Activated CD4-positive, alpha-beta T cell treated with anti-CD3 and anti-CD28 coated beads, Interleukin-2, amount 50 U/mL, for 24 hours (primary cell): ENCODE measurements at regions not wholly inside any gene's neighbourhood (a gene's known extent, or its start where the extent isn't known, plus 50 kb on each side); places are given as distances from the start of the nearest gene placed in this dataset.

Experiments used
- DNase-seq, 2 donors: peaks; one replicate each; pipeline ENCODE4 v3.0.0-alpha.2; 2020; ENCODE audit warnings: low read depth in 1 of 2, low spot score in 1 of 2

DNA sequence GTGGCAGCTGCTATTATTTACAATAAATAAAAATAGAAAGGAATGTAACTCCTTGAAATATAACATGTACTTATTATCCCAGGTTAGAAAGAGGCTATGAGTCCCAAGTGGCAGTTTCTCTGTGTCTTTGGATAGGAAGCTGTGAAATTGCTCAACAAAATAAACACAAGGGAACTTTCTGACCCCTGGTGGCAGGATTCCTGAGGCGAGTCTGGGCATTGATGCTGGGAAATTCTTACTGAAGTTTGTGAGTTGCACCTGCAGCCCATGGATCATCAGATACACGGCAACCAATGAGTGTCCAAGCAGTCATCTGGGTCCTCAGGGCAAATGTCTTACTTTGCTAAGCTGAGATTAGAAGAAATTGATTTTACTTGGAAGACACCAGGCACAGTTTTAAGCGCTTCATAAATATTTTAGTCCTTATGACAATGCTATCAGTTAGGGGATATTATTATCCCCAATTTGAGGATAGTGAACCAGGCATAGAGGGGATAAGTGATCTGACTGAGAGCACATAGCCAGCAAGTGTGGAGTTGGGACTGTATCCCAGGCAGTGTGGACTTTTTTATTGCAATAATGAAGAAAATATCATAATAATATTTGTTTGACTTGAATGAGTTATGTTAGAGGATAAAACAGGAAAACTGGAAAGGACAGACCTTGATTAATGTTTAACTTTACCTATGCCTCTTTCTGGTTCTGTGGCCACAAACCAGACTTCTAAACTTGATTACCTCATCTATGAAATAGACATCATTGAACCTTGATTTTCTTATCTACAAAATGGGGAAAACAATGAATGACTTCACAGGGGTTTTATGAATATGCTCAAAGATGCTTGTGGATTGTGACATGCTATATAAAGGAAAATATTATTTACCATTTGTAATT is 265.5 kb upstream of the ADAMTSL1 start:
- no peak for DNase-seq

DNA sequence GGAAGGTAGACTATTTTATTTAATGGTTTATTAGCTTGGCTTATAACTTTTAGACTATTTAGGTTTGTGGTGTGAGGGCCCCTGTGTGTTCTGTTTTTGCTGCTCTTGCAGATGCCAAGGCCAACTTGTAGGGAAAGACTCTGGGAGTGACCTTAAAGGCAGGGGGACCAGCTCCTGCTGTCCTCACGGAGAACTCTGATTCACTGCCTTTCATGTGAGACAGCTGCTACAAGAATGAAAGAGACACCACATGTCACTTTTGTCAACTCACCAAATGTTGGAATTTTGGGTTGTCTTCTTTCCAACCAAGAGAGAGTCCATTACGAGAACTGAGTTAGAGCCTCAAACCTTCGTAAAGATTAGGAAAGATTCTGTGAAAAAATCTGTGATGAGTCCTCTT is 258.3 kb upstream of the ADAMTSL1 start:
- no peak for DNase-seq

DNA sequence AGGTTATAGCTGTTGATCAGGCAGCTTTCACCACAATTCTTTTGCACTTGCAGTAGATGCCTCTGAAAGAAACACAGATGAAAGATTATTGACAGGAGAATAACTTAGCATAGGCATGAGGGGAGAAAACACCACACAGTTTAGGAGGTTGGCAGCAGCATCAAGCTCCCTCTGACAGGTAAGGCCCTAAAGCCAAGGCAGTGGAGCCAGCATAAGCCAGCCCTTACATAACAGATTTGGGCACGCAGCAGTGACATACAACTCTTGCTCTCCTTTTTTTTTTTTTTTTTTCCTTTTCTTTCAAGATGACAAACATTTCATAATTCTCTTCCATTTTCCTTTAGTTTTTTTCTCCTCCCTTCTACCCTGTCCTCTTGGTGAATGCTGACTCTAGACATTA is 257.6 kb upstream of the ADAMTSL1 start:
- no peak for DNase-seq

DNA sequence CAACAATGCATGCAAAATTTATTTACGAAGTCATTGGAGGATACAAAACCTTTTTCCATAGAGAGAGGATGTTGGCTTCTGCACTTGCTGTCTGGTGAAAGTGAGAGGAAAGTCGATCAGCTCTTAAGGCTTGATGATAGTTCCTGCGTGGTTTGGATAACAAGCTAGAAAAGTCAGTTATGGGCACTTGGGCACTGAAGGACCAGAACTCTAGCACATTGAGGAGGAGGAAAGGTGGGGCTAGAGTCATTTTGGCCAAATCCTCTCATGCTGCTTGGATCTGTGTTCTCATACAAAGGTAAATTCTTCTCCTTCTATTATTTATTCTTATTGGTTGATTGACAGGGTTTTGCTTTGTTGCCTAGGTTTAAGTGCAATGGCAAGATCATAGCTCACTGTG is 245.9 kb upstream of the ADAMTSL1 start:
- DNase-seq: no peak

DNA sequence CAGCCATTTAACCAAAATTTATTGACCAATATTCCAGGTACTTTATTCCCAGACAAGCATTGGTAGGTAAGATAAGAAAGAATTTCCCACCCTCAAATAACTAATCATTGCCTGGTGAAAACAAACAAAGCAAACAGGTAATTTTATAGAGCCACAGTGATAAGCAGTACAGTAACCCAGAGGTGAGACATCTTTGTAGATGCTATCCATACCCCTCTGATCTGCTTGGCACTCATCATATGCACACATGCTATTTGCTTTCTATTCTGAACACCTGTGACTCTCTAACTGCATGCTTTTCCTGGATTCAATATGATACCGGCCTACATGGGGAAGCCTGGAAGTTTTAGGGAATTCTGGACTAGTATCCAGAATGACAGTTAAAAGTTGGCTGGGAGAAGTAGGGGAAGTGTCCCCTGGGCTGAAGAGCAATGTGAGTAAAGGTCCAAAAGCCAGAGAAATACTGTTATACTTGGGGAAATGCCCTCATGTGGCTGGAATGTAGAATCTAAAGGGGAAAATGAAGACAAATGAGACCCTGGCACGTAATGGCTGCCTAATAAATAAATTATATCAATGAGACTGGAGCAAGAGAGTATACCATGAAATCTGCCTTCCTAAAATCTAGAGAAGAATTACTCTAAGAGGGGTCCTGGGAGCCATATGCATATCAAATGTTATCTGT is 243.8 kb upstream of the ADAMTSL1 start:
- no peak for DNase-seq

DNA sequence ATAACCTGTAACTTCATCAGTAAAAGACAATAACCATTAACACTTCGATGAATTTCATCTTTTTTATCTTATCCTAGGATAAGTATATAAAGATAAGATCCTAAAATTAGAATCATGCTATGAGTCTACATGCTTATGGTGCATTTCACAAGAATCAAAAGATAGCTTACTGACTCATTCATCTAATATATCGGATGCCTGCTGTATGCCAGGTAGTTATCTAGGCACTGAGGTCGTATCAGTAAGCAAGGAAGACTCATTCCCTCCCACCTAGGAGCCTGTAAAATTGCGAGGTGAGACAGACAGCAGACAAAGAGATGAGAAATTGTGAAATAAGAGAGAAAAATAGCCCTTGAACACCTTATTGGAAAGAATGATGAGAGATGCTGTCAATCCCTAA is 240.6 kb upstream of the ADAMTSL1 start:
- no peak for DNase-seq

DNA sequence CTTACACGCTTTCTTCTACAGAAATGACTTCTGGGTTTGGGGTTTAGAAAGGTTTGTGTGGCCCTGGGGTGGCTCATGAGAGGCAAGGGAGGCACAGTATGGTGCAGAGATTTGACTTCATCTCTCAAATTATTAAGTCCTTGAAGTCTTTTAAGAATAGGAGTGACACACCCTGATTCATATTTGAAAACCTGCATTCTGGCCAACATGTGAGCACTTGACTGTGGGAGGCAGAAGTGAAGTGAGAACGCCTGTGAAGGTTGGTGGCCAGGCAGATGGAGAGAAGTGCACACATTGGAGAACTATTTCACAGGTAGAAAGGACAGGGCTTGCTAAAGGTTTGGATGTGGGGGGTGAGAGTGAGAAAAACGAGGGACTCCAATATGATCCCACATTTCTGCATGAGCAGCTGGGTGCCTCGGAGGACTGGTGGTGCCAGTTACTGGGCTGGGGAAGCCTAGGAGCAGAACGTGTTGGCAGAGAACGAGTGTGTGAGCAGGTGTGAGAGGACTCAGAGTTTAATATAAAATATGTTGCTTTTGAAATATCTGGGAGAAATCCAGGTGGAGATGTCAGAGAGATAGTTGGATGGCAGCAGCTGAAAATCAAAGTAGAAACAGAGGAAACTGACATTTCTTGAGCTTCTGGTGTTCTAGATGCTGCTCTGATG is 240.0 kb upstream of the ADAMTSL1 start:
- DNase-seq: no peak

DNA sequence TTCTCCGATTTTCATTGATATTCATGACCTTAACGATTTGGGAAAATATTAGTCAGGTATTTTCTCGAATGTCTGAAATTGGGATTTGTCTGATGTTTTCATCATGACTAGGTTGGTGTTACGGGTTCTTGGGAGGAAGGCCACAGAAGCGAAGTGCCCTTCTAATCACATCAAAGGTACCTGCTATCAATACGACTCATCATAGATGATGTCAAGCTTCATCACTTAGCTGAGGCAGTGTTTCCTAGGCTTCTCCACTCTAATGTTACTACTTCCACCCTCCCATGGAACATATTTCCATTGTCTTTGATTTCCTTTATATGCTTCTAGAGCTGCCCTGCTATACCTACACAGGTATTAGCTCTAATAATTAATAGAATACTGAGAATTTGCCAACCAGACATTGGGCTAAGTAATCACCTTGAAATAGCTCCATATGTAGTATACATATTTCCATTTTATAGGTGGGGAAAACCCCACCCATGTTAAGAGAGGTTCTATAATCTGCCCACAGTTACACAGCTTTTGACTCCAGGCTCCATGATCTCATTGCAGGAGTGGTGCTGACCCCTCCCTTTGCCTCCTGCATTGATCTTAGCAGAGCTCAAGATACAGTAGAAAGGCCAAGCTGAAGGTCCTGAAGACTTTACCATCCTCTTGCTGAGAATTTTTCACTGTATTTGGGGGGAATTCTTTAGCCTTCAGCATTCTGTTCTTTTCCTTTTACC is 238.6 kb upstream of the ADAMTSL1 start:
- no peak for DNase-seq

DNA sequence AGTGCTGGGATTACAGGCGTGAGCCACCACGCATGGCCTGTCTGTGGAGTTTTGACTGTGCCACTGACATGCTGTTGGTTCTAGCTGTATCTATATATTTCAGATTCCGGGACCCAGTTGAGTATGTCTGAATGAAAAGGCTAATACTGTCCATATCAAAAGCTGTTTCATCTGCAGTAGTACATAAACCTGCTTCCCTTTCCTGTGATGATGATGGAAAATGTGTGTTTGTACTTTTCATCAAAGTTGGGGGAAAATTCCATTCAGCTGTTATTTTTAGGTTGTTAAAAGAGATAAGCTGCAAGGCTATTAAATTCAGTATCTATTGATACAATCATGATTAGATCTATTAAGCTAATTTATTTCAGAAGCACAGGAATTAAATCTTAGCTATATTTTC is 237.6 kb upstream of the ADAMTSL1 start:
- DNase-seq: no peak

DNA sequence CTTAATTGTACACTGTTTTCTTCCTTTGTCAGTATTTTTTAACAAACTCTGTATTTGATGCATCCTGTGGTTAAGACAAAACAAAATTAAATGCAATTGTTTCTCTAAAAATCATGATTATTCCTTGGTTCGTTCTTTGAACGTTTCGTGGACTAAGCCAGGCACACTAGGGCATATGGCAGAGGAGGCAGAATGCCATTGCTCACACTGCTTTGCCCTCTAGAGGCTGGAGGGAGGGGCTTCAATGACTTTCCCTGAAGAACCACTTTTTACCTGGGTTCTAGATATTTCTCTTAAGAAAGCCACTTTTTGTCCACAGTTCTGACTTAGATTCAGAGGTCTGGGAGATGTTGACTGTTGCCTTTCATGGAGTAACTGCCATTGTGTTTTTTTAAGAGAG is 236.2 kb upstream of the ADAMTSL1 start:
- no peak for DNase-seq

DNA sequence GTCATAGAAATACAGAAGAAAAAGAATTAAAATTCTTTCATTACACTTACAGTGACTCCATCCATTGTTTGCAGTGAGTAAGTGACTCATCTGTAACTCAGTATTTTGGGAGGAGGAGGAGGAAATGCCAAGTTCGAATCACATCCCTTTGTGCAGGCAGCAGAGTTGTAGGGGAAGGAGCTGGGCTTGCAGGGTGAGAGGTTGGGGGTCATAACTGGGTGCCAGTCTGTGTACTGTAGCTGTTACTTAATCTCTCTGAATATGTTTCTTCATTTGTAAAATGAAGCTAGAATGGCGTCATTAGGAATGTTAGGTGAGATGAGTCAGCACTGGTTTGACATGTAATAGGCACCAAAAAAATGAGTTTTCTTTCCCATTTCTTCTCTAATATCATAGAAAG is 235.7 kb upstream of the ADAMTSL1 start:
- DNase-seq: no peak

DNA sequence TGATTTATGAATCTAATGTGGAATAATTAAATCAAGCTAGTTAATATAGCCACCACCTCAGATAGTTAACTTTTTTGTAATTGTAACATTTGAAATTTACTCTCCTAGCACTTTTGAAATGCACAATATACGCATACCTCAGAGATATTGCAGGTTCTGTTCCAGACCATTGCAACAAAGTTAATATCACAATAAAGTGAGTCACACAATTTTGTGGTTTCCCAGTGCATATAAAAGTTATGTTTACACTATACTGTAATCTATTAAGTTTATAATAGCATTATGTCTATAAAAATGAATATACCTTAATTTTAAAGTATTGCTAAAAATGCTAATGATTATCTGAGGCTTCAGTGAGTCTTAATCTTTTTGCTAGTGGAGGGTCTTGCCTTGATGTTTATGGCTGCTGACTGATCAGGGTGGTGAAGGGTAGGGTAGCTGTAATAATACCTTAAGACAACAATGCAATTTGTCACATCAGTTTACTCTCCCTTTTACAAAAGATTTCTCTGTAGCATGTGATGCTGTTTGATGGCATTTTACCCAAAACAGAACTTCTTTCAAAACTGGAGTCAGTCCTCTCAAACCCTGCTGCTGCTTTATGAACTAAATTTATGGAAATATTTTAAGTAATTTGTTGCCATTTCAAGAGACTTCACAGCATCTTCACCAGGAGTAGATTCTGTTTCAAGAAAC is 235.1 kb upstream of the ADAMTSL1 start:
- DNase-seq: no peak

DNA sequence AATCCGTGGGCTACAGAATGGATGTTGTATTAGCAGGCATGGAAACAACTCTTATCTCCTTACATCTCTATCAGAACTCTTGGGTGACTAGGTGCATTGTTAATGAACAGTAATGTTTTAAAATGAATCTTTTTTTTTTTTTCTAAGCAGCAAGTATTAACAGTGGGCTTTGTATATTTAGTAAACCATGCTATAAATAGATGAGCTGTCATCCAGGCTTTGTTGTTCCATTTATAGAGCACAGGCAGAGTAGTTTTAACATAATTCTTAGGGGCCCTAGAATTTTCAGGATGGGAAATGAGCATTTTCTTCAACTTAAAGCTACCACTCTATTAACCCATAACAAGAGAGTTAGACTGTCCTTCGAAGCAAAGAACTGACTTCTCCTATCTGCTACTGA is 233.7 kb upstream of the ADAMTSL1 start:
- no peak for DNase-seq

DNA sequence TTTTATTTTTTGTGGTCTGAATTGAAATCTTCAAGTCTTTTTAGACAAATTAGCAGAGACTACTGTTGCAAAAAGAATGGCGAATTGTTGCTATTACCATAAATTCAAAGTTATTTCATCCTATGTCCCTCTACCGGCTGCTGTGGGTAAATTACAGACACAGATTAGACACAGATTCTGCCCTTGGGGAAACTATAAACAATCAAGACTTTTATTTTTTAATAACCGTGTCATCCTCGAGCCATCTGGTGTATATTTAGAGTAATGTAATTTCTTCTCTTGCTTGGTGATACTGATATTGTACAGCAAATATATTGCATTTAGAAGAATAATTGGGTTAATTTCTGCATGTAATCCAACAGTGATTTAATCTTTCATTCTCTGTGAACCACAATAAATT is 228.0 kb upstream of the ADAMTSL1 start:
- no peak for DNase-seq

DNA sequence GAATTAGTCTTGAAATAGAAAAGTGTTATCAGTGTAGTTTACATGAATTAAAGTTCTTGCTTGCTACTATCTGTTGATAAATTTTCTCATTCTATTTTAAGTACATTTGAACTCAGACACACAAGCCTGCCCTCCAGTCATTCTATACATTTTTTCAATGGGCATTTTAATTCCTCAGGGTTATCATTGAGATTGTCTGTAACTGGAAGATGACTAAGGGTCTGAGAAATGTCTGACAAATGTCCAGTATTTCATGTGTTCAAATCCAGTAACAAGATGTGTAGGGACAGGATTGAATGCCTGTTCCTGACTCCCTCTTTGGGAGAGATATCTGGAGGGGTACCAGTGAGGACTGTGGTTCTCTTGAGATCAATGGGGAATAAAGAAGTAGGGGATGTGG is 223.9 kb upstream of the ADAMTSL1 start:
- DNase-seq: no peak

DNA sequence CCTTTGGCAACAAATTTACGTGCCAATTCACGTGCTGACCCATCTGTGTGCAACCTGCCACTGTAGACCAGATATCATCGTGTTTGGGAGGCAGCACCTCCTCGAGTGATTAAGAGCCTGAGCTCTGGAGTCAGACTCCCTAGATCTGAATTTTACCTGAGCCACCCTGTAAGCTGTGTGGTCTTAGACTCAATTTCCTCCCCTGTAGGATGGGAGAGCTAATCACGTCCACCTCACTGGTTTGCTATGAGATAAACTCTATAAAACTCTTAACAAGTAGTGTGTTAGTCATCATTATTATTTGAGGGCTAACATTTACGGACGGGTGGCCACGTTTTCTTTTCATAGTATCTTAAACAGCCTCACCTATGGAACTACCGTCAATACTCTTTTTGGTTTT is 220.0 kb upstream of the ADAMTSL1 start:
- no peak for DNase-seq

DNA sequence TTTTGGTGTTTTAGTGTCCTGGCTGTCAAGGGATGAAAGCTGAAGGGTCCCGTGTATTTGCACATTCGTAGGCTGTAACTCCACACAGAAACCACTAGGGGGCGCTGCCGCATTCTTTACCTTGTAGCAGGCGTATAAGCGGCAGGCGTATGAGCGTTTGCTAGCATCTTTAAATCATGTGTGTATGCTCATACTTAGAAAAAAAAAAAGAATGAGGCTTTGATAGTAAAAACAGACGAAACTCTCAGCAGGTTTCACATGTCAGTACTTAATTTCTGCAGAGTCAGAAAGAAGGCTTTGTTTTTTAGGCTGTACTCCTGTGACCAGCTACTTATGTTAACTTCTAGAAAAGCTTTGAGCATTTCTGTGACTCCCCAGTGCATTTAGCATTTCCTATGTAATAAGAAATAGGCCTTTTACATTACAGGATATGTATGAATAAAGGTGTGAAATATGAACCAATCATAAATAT is 218.8 kb upstream of the ADAMTSL1 start:
- peak; percentile 15 to 62 for DNase-seq

DNA sequence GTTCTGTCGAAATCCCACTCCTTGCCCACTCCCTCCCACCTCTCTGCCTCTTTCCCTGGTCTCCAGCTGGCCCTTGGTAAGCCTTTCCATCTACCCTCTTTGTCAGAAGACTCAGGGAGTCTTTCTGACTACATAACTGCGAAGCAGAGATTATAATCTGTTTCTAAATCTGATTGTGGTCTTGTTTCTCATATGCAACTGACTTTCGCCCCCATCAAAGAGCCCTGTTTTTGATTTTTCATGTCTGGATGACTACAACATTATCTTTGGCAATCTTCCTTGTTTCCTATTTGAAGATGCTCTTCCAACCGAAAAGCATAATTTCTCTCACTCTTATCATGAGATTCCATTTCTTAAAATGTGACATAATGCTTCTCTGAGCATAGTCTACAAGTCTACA is 218.2 kb upstream of the ADAMTSL1 start:
- no peak for DNase-seq

DNA sequence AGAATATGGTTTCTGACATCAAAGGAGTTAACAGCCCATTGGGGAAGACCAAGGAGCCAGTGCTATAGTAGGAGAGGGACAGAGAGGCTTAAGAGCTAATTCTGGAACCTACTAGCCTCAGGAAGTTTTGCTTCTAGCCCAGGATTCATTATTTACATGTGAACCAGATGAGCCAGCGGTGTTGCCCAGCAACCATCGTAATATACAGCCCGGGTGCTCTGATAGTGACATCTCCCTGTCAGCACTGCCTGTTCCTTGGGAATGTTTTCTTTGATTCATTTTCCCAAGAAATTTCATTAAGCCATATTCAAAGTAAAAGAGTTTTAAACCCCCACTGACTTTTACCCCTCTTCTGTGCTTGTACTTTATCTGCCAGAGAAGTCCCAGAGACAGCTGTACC is 217.4 kb upstream of the ADAMTSL1 start:
- DNase-seq: no peak

DNA sequence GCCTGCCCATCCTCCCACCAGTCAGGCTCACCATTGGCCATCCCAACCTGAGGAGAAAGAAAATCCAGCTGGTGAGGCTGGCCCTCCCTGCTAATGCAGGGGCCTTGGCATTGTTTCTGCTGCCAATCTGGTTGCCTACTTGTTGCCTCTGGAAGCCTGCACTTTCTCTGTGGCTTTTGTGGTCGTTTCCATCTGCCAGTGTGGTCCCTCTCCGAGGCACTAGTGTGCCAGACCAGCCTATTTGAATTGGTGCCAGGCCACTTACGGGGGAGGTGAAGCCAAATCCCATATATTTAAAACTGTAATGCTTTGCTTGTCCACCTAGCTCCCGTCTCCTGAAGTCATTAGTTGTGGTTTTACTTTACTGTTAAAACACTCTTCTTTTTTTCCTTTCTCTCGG is 213.4 kb upstream of the ADAMTSL1 start:
- DNase-seq: no peak

DNA sequence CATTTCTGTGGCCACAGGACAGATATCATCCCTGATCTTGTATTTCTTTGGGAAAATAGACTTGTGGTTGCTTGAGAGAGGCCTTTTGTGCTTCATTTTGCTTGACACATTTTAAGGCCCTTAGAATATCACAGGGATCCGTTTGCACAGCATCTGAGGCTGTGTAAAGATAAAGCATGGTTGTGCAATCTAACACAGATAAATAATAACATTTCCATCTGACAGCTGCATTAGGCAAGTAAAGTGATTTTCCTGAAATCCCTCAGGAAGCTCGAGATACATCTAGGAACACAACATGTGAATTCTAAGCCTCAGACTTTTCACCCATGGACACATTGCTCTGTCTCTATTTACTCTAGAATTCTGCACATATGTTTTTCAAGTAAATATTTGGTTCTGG is 212.8 kb upstream of the ADAMTSL1 start:
- no peak for DNase-seq
